GM12864 (cell line): ENCODE measurements at regions not wholly inside any gene's neighbourhood (a gene's known extent, or its start where the extent isn't known, plus 50 kb on each side); places are given as distances from the start of the nearest gene placed in this dataset.

Source experiments
- DNase-seq: peaks from one replicate; pipeline ENCODE4 v3.0.0-alpha.2; 2011; ENCODE audit warnings: low read depth
- H3K4me3 ChIP-seq: 2 replicates; pipeline ENCODE4 v1.5.1; 2011; ENCODE audit warnings: mild to moderate bottlenecking, low read depth, low read length, control low read depth
- TF ChIP-seq, protein P1 (sequence below): IDR thresholded peaks from 2 replicates; pipeline ENCODE4 v1.5.1; 2011; ENCODE audit warnings: low read depth, mild to moderate bottlenecking, moderate library complexity, low read length, control low read depth, inconsistent platforms; ENCODE audit errors: missing control alignments

DNA sequence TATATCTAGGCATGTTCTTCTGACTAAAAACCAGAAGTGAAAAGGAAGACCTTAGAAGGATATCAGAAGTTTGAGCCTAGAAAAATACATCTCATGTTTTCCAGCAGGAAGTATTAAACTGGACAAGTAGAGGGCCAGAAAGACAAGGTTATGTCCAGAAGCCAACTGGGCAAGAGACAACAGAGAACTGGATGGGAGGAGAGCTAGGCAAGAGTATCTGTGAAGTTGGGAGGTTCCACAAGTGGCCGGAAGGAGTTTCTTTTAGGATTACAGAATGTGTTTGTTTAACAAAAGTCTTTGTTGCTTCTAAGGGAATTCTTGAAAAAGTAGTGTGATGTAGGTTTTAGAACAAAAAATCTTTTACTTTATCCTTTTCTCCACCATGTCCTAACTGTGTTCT, 86.4 kb downstream of the CYP26A1 start:
- DNase-seq = no peak
- TF ChIP-seq, protein P1, sequence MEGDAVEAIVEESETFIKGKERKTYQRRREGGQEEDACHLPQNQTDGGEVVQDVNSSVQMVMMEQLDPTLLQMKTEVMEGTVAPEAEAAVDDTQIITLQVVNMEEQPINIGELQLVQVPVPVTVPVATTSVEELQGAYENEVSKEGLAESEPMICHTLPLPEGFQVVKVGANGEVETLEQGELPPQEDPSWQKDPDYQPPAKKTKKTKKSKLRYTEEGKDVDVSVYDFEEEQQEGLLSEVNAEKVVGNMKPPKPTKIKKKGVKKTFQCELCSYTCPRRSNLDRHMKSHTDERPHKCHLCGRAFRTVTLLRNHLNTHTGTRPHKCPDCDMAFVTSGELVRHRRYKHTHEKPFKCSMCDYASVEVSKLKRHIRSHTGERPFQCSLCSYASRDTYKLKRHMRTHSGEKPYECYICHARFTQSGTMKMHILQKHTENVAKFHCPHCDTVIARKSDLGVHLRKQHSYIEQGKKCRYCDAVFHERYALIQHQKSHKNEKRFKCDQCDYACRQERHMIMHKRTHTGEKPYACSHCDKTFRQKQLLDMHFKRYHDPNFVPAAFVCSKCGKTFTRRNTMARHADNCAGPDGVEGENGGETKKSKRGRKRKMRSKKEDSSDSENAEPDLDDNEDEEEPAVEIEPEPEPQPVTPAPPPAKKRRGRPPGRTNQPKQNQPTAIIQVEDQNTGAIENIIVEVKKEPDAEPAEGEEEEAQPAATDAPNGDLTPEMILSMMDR = no peak
- no peak overlapping the region for H3K4me3 ChIP-seq

DNA sequence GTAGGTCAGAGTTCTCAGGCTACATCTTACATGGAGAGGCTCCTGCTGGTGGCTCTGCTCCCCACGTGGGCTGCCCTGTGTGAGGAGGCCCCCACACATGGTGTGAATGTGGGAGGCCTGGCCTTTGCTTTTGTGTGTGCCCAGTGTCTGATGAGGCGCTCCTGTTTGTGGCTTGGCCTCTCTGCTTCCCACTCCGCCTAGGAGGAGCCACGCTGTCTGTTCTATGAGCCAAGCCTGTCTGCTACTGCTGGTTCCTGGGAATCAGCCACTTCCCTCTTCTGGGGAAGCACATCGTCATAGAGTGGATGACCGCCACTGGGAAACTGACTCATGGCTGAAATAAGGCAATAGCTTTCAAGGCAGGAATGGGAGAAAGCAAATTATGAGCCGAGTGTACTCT, 87.1 kb downstream of the CYP26A1 start:
- TF ChIP-seq, protein P1 = no peak
- DNase-seq = no peak
- H3K4me3 ChIP-seq = no peak overlapping the region

DNA sequence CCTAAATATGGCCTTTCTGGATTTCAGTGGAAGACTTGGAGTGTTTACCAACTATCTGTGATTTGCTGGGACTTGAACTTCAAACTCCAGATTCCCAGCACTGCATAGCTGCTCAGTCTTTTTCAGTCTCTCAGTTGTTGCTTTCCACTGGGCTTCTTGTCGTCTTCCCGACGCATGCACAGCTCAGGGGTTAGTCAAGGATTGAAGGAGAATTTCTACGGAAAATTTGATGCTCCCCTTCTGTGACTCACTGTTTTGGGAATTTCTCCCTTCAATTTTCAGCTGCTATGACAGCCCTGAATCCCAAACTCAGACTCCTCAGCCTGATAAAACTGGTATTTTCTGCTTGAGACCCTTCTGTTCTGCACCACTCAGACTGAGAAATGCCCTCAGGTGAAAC, 91.7 kb downstream of the CYP26A1 start:
- TF ChIP-seq, protein P1 = no peak
- DNase-seq = no peak
- H3K4me3 ChIP-seq = no peak overlapping the region

GRCh38 chr10:93166134-93166533, 92.4 kb downstream of the CYP26A1 start:
- TF ChIP-seq, protein P1 = no peak
- H3K4me3 ChIP-seq = no peak overlapping the region
- no peak for DNase-seq

DNA sequence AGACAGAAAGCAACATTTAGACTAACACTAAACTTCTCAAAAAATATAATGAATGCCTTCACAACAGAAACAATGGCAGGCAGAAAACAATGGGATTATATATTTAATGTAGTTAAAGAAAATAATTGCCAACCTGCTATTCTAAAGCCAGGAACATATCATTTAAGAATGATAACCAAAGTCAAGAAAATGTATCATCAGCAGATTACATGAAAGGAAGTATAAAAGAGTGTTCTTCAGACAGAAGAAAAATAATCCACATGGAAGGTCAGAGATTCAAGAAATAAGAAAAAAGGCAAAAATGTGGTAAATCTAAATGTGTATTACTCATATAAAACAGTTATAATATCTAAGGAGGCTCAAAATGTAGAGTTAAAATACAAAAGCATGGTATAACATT, 98.1 kb downstream of the CYP26A1 start:
- no peak overlapping the region for H3K4me3 ChIP-seq
- TF ChIP-seq, protein P1 = no peak
- no peak for DNase-seq

- TF ChIP-seq, protein P1 = no peak
- no peak for DNase-seq
These were observed 100.5 kb downstream of the CYP26A1 start for GRCh38 chr10:93173967-93174845.

DNA sequence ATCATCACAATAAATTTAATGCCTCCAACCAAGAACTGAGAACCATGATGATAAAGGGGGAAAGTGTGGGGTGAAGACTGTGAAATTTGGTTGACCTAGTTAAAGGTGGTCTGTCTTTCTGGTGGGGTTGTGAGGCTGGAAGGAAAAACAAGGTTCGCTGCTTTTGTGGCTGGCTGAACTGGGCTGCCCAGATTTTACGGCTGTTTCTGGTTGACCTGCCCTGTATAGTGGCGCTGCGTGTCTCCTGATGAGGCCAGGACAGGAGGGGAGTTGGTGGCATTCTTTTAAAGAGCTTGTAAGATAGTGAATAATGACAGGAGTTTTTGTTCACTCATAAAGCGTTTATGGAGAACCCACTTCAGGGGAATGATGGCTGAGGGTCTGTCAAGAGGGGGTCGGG, 101.8 kb downstream of the CYP26A1 start:
- TF ChIP-seq, protein P1 = no peak
- no peak overlapping the region for H3K4me3 ChIP-seq
- DNase-seq = no peak

More at GRCh38 chr10:93173967-93174845, 100.5 kb downstream of the CYP26A1 start:
- no peak overlapping the region for H3K4me3 ChIP-seq
